UCSD-AML1 (cell line): ENCODE measurements at regions not wholly inside any gene's neighbourhood (a gene's known extent, or its start where the extent isn't known, plus 50 kb on each side); places are given as distances from the start of the nearest gene placed in this dataset.
"Not testable (repeated sequence)": the region's sequence is repeated elsewhere in the genome, so short reads cannot be mapped to it uniquely, and the experiment has no call there.

Experiments
- DNase-seq: peaks from one replicate; lab custom pipeline; 2025; ENCODE audit not compliant: unreplicated experiment; lab: John Stamatoyannopoulos, UW

GRCh38 chrX:113389846-113390245 lies 549.2 kb upstream of the AMOT start:
- DNase-seq: no peak

GRCh38 chrX:113384628-113385027 lies 544.0 kb upstream of the AMOT start:
- DNase-seq: no peak

GRCh38 chrX:113373421-113373820 lies 532.8 kb upstream of the AMOT start:
- not testable (repeated sequence) for DNase-seq

GRCh38 chrX:113370006-113370405 lies 529.4 kb upstream of the AMOT start:
- DNase-seq: no peak

GRCh38 chrX:113369056-113369455 lies 528.4 kb upstream of the AMOT start:
- no peak for DNase-seq

- no peak for DNase-seq
These were observed 512.5 kb upstream of the AMOT start for GRCh38 chrX:113353134-113353533.

GRCh38 chrX:113330416-113330815 lies 489.8 kb upstream of the AMOT start:
- DNase-seq: no peak

GRCh38 chrX:113315927-113316326 lies 475.3 kb upstream of the AMOT start:
- DNase-seq: no peak

- no peak for DNase-seq
These were observed 464.9 kb upstream of the AMOT start for GRCh38 chrX:113305496-113305895.

- DNase-seq: no peak
These were observed 459.9 kb upstream of the AMOT start for GRCh38 chrX:113300580-113300979.

- DNase-seq: no peak
These were observed 456.8 kb upstream of the AMOT start for GRCh38 chrX:113297437-113297836.

GRCh38 chrX:113289503-113289902 lies 448.9 kb upstream of the AMOT start:
- no peak for DNase-seq

- no peak for DNase-seq
These were observed 447.1 kb upstream of the AMOT start for GRCh38 chrX:113287761-113288160.

GRCh38 chrX:113275804-113276203 lies 435.2 kb upstream of the AMOT start:
- no peak for DNase-seq

- DNase-seq: no peak
These were observed 434.2 kb upstream of the AMOT start for GRCh38 chrX:113274791-113275190.

- DNase-seq: no peak
These were observed 433.7 kb upstream of the AMOT start for GRCh38 chrX:113274345-113274744.

- no peak for DNase-seq
These were observed 428.6 kb upstream of the AMOT start for GRCh38 chrX:113269203-113269602.

- no peak for DNase-seq
These were observed 419.8 kb upstream of the AMOT start for GRCh38 chrX:113260474-113260873.

- DNase-seq: no peak
These were observed 381.7 kb upstream of the AMOT start for GRCh38 chrX:113222305-113222704.

- DNase-seq: no peak
These were observed 371.4 kb upstream of the AMOT start for GRCh38 chrX:113212052-113212451.

GRCh38 chrX:113202601-113203000 lies 362.0 kb upstream of the AMOT start:
- no peak for DNase-seq

GRCh38 chrX:113195949-113196348 lies 355.3 kb upstream of the AMOT start:
- no peak for DNase-seq

GRCh38 chrX:113192418-113192817 lies 351.8 kb upstream of the AMOT start:
- DNase-seq: no peak

GRCh38 chrX:113157496-113157895 lies 316.9 kb upstream of the AMOT start:
- no peak for DNase-seq
